Esophagus muscularis mucosa (tissue), 4 donors: ENCODE measurements at regions not wholly inside any gene's neighbourhood (a gene's known extent, or its start where the extent isn't known, plus 50 kb on each side); places are given as distances from the start of the nearest gene placed in this dataset.

Source experiments
- DNase-seq: peaks from one replicate; pipeline ENCODE4 v3.0.0-alpha.2; 2017; ENCODE audit errors: extremely low spot score
- H3K27ac ChIP-seq, 4 donors: fragments of 200-600 bp; sonication (generic); replicated peaks in 1 of 4; 1 replicate in 3 of 4; 2 replicates in 1 of 4; pipeline ENCODE4 v1.5.1; 2016 to 2019; ENCODE audit warnings: mild to moderate bottlenecking in 1 of 4
- H3K27me3 ChIP-seq, 4 donors: fragments of 200-600 bp; sonication (generic); one replicate each; pipeline versions ENCODE4 v1.5.1 to v1.6.0; 2016 to 2019
- H3K36me3 ChIP-seq, 4 donors: fragments of 200-600 bp; sonication (generic); one replicate each; pipeline ENCODE4 v1.5.1; 2016 to 2019
- H3K4me1 ChIP-seq, 4 donors: fragments of 200-600 bp; sonication (generic); one replicate each; pipeline ENCODE4 v1.5.1; 2016 to 2019
- H3K4me3 ChIP-seq, 4 donors: fragments of 200-600 bp; sonication (generic); 1 replicate in 2 of 4; 2 replicates in 2 of 4; pipeline ENCODE4 v1.5.1; 2016 to 2019; ENCODE audit warnings: mild to moderate bottlenecking in 4 of 4, moderate library complexity in 1 of 4
- H3K9me3 ChIP-seq, 4 donors: fragments of 200-600 bp; sonication (generic); 1 replicate in 3 of 4; 2 replicates in 1 of 4; pipeline ENCODE4 v1.5.1; 2016 to 2019
- CTCF ChIP-seq, 3 experiments: fragments of 200-600 bp in 2 of 3; fragments of 450-650 bp in 1 of 3; sonication (generic) in 2 of 3; IDR thresholded peaks; one replicate each; pipeline ENCODE4 v1.5.1; 2017 to 2019; ENCODE audit warnings: antibody characterized with exemption in 3 of 3, mild to moderate bottlenecking in 2 of 3, moderate library complexity in 1 of 3
- EP300 ChIP-seq: sonication (generic); formaldehyde crosslinking; IDR thresholded peaks from one replicate; pipeline ENCODE4 v1.6.1; 2017; ENCODE audit warnings: antibody characterized with exemption
- POLR2A ChIP-seq: fragments of 450-650 bp; IDR thresholded peaks from one replicate; pipeline ENCODE4 v1.6.1; 2017; ENCODE audit warnings: antibody characterized with exemption, moderate library complexity, mild to moderate bottlenecking, low read depth
- POLR2AphosphoS5 ChIP-seq, 2 donors: sonication (generic); formaldehyde crosslinking; IDR thresholded peaks; one replicate each; pipeline ENCODE4 v1.6.1; 2017; ENCODE audit warnings: antibody characterized with exemption in 2 of 2
- WGBS: methylation state at CpG from one replicate; pipeline ENCODE4 v1.1.5; 2018; 5-methylcytosine and 5-hydroxymethylcytosine counted together
- intact Hi-C: fragments of 100-400 bp; cut with DNase I; formaldehyde crosslinking; loops from one replicate; pipeline ENCODE4 v1.15.1; 2023

- peak; percentile 53 for DNase-seq
- no peak for TF ChIP-seq POLR2AphosphoS5 (IDR thresholded peaks at IDR 0.05)
- no peak for TF ChIP-seq CTCF (IDR thresholded peaks at IDR 0.05)
- no peak for TF ChIP-seq EP300
- TF ChIP-seq POLR2A, result no peak
- Histone ChIP-seq H3K9me3 (peaks cover 0 to 5% (median 0%) of the 10 kb centered on the region in 4 donors), H3K4me1 (no peaks in the 10 kb centered on the region), H3K36me3 (no peaks in the 10 kb centered on the region), H3K27me3 (peaks cover 0 to 4% (median 0%) of the 10 kb centered on the region in 4 donors), H3K27ac (peak overlapping the region in 1 of 4 donors; percentile 4), H3K4me3 (no peak overlapping the region)
- 89% methylated on average over 3 of the region's 3 CpGs for WGBS
- intact Hi-C loops, result no loop called here
Observed at GRCh38 chr12:107526555-107527180, 158.9 kb upstream of the PWP1 start.

DNA sequence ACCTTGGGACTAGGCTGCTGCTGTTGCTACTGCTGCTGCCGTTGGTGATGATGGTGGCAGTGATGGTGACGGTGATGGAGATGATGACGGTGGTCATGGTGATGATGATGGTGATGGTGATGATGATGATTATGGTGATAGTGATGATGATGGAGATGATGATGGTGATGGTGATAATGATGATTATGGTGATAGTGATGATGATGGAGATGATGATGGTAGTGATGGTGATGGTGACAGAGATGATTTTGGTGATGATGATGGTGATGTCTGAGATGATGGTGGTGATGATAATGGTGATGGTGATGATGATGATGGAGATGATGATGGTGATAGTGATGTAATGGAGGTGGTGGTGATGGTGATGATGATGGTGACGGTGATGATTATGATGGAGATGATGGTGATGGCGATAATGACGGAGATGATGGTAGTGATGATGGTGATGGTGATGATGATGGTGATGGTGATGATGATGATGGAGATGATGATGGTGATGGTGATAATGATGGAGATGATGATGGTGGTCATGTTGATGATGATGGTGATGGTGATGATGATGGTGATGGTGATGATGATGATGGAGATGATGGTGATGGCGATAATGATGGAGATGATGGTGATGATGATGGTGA, 156.8 kb upstream of the PWP1 start:
- Histone ChIP-seq H3K4me3 (no peak overlapping the region), H3K27ac (no peak overlapping the region), H3K27me3 (peaks cover 0 to 4% (median 0%) of the 10 kb centered on the region in 4 donors), H3K9me3 (peaks cover 0 to 6% (median 2%) of the 10 kb centered on the region in 4 donors), H3K4me1 (no peaks in the 10 kb centered on the region), H3K36me3 (no peaks in the 10 kb centered on the region)
- peak; percentile 14 for DNase-seq
- TF ChIP-seq POLR2A (no peak), EP300 (no peak), CTCF (IDR thresholded peaks at IDR 0.05) (no peak), POLR2AphosphoS5 (IDR thresholded peaks at IDR 0.05) (no peak)
- intact Hi-C loops, result no loop called here
- WGBS, result 91% methylated on average over 7 of the region's 7 CpGs

- H3K27me3 ChIP-seq, result peaks cover 0 to 4% (median 0%) of the 10 kb centered on the region in 4 donors
- H3K4me3 ChIP-seq, result no peak overlapping the region
- no peak overlapping the region for H3K27ac ChIP-seq
- no peaks in the 10 kb centered on the region for H3K36me3 ChIP-seq
- H3K4me1 ChIP-seq, result no peaks in the 10 kb centered on the region
- no peak for TF ChIP-seq POLR2A
- no peak for TF ChIP-seq CTCF (IDR thresholded peaks at IDR 0.05)
- TF ChIP-seq POLR2AphosphoS5 (IDR thresholded peaks at IDR 0.05), result no peak
- no peak for TF ChIP-seq EP300
- intact Hi-C loops, result no loop called here
- peak; percentile 55 for DNase-seq
- peaks cover 0 to 6% (median 2%) of the 10 kb centered on the region in 4 donors for H3K9me3 ChIP-seq
- WGBS, result 93% methylated on average over 3 of the region's 3 CpGs
Observed at GRCh38 chr12:107529991-107530390, 155.6 kb upstream of the PWP1 start.

GRCh38 chr12:107530701-107531100, 154.9 kb upstream of the PWP1 start:
- 70% methylated on average over 2 of the region's 2 CpGs for WGBS
- peaks cover 0 to 4% (median 0%) of the 10 kb centered on the region in 4 donors for H3K27me3 ChIP-seq
- no peak overlapping the region for H3K27ac ChIP-seq

More at GRCh38 chr12:107530701-107531100, 154.9 kb upstream of the PWP1 start:
- no peak overlapping the region for H3K4me3 ChIP-seq
- peaks cover 0 to 6% (median 2%) of the 10 kb centered on the region in 4 donors for H3K9me3 ChIP-seq
- no peaks in the 10 kb centered on the region for H3K36me3 ChIP-seq
- TF ChIP-seq EP300 (no peak), POLR2A (no peak), POLR2AphosphoS5 (IDR thresholded peaks at IDR 0.05) (no peak), CTCF (IDR thresholded peaks at IDR 0.05) (no peak)
- H3K4me1 ChIP-seq, result no peaks in the 10 kb centered on the region
- intact Hi-C loops, result no loop called here
- DNase-seq, result no peak
